Left ventricle myocardium inferior (tissue), 1 donor: ENCODE measurements at regions not wholly inside any gene's neighbourhood (a gene's known extent, or its start where the extent isn't known, plus 50 kb on each side); places are given as distances from the start of the nearest gene placed in this dataset.

Experiments
- DNase-seq: peaks from one replicate; pipeline ENCODE4 v3.0.0-alpha.2; 2020
- H3K27ac ChIP-seq: fragments of 200-600 bp; replicated peaks from 2 replicates; pipeline ENCODE4 v1.8.0; 2021
- H3K27me3 ChIP-seq: fragments of 200-600 bp; 2 replicates; pipeline ENCODE4 v1.8.0; 2021; ENCODE audit warnings: low read depth
- H3K36me3 ChIP-seq: fragments of 200-600 bp; 2 replicates; pipeline ENCODE4 v1.8.0; 2021
- H3K4me1 ChIP-seq: fragments of 200-600 bp; 2 replicates; pipeline ENCODE4 v1.8.0; 2021
- H3K4me3 ChIP-seq: fragments of 200-600 bp; 2 replicates; pipeline ENCODE4 v1.8.0; 2021; ENCODE audit warnings: mild to moderate bottlenecking, moderate library complexity
- H3K9me3 ChIP-seq: fragments of 200-600 bp; replicated peaks from 2 replicates; pipeline ENCODE4 v1.8.0; 2021
- CTCF ChIP-seq: fragments of 200-600 bp; IDR thresholded peaks from 2 replicates; pipeline ENCODE4 v1.8.0; 2021; ENCODE audit warnings: antibody characterized with exemption, mild to moderate bottlenecking, borderline replicate concordance
- intact Hi-C: fragments of 100-400 bp; cut with micrococcal nuclease; formaldehyde crosslinking; loops from one replicate; pipeline ENCODE4 v1.11.0; 2022
- donor health status: DM: no; HTN: yes; CAD: no; lungs with severe emphysema.

GRCh38 chr18:10093445-10093844 lies 179.6 kb downstream of the VAPA start:
- H3K27ac ChIP-seq: no peak overlapping the region
- H3K9me3 ChIP-seq: no peaks in the 10 kb centered on the region
- no peaks in the 10 kb centered on the region for H3K36me3 ChIP-seq
- intact Hi-C loops: no loop called here
- H3K4me1 ChIP-seq: no peaks in the 10 kb centered on the region
- DNase-seq: no peak
- no peaks in the 10 kb centered on the region for H3K27me3 ChIP-seq
- TF ChIP-seq CTCF: no peak
- H3K4me3 ChIP-seq: no peak overlapping the region

DNA sequence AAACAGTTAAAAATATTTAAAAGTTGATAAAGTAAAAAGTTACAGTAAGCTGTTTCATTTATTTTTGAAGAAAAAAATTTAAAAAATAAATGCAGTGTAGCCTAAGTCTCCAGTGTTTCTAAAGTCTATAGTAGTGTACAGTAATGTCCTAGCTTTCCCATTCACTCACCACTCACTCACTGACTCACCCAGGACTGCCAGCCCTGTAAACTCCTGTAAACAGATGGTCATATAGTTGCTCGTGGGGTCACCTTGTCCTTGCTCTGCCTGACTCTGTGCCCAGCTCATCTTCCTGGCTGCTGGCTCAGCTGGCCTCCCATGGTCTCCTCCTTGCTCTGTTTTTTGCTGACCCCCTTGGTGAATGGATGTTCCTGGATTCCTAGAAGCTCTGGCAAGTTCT lies 180.3 kb downstream of the VAPA start:
- Histone ChIP-seq H3K4me1 (no peaks in the 10 kb centered on the region), H3K27ac (no peak overlapping the region), H3K27me3 (no peaks in the 10 kb centered on the region), H3K9me3 (no peaks in the 10 kb centered on the region), H3K4me3 (no peak overlapping the region), H3K36me3 (no peaks in the 10 kb centered on the region)
- DNase-seq: no peak
- TF ChIP-seq CTCF: no peak
- intact Hi-C loops: no loop called here

DNA sequence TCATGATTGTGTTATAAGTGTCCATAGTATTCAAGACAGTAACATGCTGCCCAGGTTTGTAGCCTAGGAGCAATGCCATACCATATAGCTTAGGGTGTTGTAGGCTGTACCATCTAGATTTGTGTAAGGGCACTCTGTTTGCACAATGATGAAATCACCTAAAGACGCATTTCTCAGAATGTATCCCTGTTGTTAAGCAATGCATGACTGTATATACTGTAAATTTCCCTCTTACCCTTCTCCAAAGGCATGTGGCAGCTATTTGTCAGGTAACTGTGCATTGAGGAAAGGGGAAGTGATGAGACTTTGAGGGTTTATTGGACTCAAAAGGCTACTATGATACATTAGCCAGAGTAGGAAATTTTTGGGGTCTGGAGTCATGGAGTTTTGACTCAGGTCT lies 180.8 kb downstream of the VAPA start:
- intact Hi-C loops: no loop called here
- Histone ChIP-seq H3K27ac (no peak overlapping the region), H3K27me3 (no peaks in the 10 kb centered on the region), H3K36me3 (no peaks in the 10 kb centered on the region), H3K9me3 (no peaks in the 10 kb centered on the region), H3K4me1 (no peaks in the 10 kb centered on the region), H3K4me3 (no peak overlapping the region)
- DNase-seq: no peak
- no peak for TF ChIP-seq CTCF

DNA sequence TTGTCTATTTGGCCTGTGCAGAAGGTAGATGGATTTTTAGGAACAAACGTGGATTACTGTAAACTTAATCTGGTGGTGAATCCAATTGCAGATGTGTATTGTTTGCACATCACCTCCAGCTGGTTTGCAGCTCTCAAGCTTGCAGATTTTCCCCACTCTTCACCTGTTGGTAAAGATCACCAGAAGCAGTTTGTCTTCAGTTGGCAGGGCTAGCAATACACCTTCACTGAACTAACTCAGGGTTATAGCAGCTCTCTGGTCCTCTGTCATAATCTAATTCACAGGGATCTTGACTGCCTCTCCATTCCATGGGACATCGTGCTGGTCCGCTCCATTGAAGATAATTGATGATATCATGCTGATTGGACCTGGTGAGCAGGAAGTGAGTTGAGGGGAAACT lies 181.5 kb downstream of the VAPA start:
- Histone ChIP-seq H3K4me3 (no peak overlapping the region), H3K27me3 (no peaks in the 10 kb centered on the region), H3K9me3 (no peaks in the 10 kb centered on the region), H3K27ac (no peak overlapping the region), H3K36me3 (no peaks in the 10 kb centered on the region), H3K4me1 (no peaks in the 10 kb centered on the region)
- no peak for DNase-seq
- TF ChIP-seq CTCF: no peak
- intact Hi-C loops: no loop called here

DNA sequence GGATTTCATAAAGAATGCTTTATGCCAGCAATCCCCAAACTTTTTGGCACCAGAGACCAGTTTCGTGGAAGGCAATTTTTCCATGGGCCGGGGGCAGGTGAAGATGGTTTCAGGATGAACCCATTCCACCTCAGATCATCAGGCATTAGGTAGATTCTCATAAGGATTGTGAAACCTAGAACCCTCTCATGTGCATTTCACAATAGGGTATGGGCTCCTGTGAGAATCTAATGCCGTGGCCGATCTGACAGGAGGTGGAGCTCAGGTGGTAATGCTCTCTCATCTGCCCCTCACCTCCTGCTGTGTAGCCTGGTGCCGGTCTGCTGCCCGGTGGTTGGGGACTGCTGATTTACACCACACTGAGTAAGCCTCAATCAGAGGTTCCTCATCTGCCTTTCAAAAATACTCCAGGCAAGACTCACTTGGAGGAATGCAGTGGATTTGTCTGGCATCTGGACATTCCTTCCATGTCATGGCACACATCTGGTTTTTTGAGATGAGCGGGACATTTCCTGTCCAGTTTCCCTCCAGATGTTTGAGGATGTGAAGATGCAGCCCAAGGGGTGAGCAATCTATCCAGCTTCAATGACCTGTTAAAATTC lies 185.8 kb downstream of the VAPA start:
- no peak for DNase-seq
- no peak for TF ChIP-seq CTCF

More for the DNA sequence above, 185.8 kb downstream of the VAPA start:
- no peaks in the 10 kb centered on the region for H3K27me3 ChIP-seq
- no peak overlapping the region for H3K27ac ChIP-seq
- H3K9me3 ChIP-seq: peaks cover 3% of the 10 kb centered on the region
- no peaks in the 10 kb centered on the region for H3K36me3 ChIP-seq
- intact Hi-C loops: no loop called here
- H3K4me3 ChIP-seq: no peak overlapping the region
- peaks cover 11% of the 10 kb centered on the region for H3K4me1 ChIP-seq
